SK-N-SH (cell line): ENCODE measurements at regions not wholly inside any gene's neighbourhood (a gene's known extent, or its start where the extent isn't known, plus 50 kb on each side); places are given as distances from the start of the nearest gene placed in this dataset.

Source experiments
- CTCF ChIA-PET: fragments of 300-600, 350-600 bp; formaldehyde crosslinking; extraction: SDS; loops from one replicate; lab custom pipeline; 2021; lab: Yijun Ruan, JAX
- POLR2A ChIA-PET: fragments of 350-600 bp; sonication (Branson Sonifier 250); formaldehyde crosslinking; extraction: SDS; loops from one replicate; lab custom pipeline; 2020; ENCODE audit warnings: antibody characterized with exemption, inconsistent platforms; lab: Yijun Ruan, JAX
- DNase-seq: peaks from one replicate; pipeline ENCODE4 v3.0.0; 2012
- H2AFZ ChIP-seq: fragments of 200-600 bp; sonication (generic); 2 replicates; pipeline ENCODE4 v1.8.1; 2016; ENCODE audit warnings: antibody characterized with exemption, mild to moderate bottlenecking, low read depth
- H3F3A ChIP-seq: fragments of 200-600 bp; sonication (generic); replicated peaks from 2 replicates; pipeline ENCODE3; 2016; ENCODE audit warnings: antibody characterized with exemption, mild to moderate bottlenecking; ENCODE audit not compliant: insufficient read depth
- H3K27ac ChIP-seq, 2 experiments: fragments of 200-500 bp in 1 of 2; fragments of 200-600 bp in 1 of 2; sonication (Bioruptor generic) in 1 of 2; sonication (generic), shearing (Covaris generic) in 1 of 2; 2 replicates each; pipeline versions ENCODE4 v1.5.1 to v1.6.1; 2014 to 2016; ENCODE audit warnings: low read depth in 2 of 2, inconsistent platforms in 1 of 2, low read length in 1 of 2, mild to moderate bottlenecking in 1 of 2, mixed read lengths in 1 of 2
- H3K27me3 ChIP-seq: fragments of 200-600 bp; sonication (generic), shearing (Covaris generic); 2 replicates; pipeline ENCODE4 v1.6.1; 2016; ENCODE audit warnings: mixed run types; ENCODE audit not compliant: insufficient read depth
- H3K36me3 ChIP-seq, 2 experiments: fragments of 200-500 bp in 1 of 2; fragments of 200-600 bp in 1 of 2; sonication (Bioruptor generic) in 1 of 2; sonication (generic) in 1 of 2; replicated peaks in 1 of 2; 2 replicates each; pipeline versions ENCODE3 to v1.5.1; 2014 to 2016; ENCODE audit warnings: low read length in 1 of 2, mild to moderate bottlenecking in 1 of 2; ENCODE audit not compliant: insufficient read depth in 2 of 2, control insufficient read depth in 1 of 2
- H3K4me1 ChIP-seq, 2 experiments: fragments of 200-500 bp in 1 of 2; fragments of 200-600 bp in 1 of 2; sonication (Bioruptor generic) in 1 of 2; sonication (generic), shearing (Covaris generic) in 1 of 2; 2 replicates each; pipeline versions ENCODE4 v1.5.1 to v1.6.1; 2014 to 2016; ENCODE audit warnings: low read depth in 1 of 2, low read length in 1 of 2, mixed run types in 1 of 2; ENCODE audit not compliant: insufficient read depth in 2 of 2, control insufficient read depth in 1 of 2
- H3K4me2 ChIP-seq: fragments of 200-600 bp; sonication (generic), shearing (Covaris generic); 2 replicates; pipeline ENCODE4 v1.6.1; 2017; ENCODE audit warnings: mixed run types
- H3K4me3 ChIP-seq, 2 experiments: fragments of 200-500 bp in 1 of 2; fragments of 200-600 bp in 1 of 2; sonication (Bioruptor generic) in 1 of 2; sonication (generic), shearing (Covaris generic) in 1 of 2; 2 replicates each; pipeline versions ENCODE4 v1.5.1 to v1.8.1; 2014 to 2016; ENCODE audit warnings: low read depth in 2 of 2, inconsistent platforms in 1 of 2, low read length in 1 of 2, mild to moderate bottlenecking in 1 of 2, mixed read lengths in 1 of 2, moderate library complexity in 1 of 2
- H3K79me2 ChIP-seq: fragments of 200-600 bp; sonication (generic); 2 replicates; pipeline ENCODE4 v1.8.1; 2017; ENCODE audit warnings: mild to moderate bottlenecking; ENCODE audit not compliant: insufficient read depth
- H3K9ac ChIP-seq: fragments of 200-600 bp; sonication (generic); 2 replicates; pipeline ENCODE4 v1.6.1; 2017; ENCODE audit warnings: mixed run types
- H3K9me2 ChIP-seq: fragments of 200-600 bp; sonication (generic); 2 replicates; pipeline ENCODE4 v1.6.1; 2017; ENCODE audit warnings: mixed run types
- H3K9me3 ChIP-seq: fragments of 200-600 bp; sonication (generic); 2 replicates; pipeline ENCODE4 v1.6.1; 2017; ENCODE audit warnings: mixed run types, mild to moderate bottlenecking, moderate library complexity
- H4K20me1 ChIP-seq: fragments of 200-600 bp; sonication (generic); 2 replicates; pipeline ENCODE4 v1.6.1; 2017; ENCODE audit warnings: mild to moderate bottlenecking, mixed run types; ENCODE audit not compliant: insufficient read depth
- ELF1 ChIP-seq: IDR thresholded peaks from 2 replicates; pipeline ENCODE4 v1.4.0; 2012
- EP300 ChIP-seq, 2 experiments: IDR thresholded peaks; 2 replicates each; pipeline versions ENCODE4 v1.4.0 to v1.6.1; 2012; ENCODE audit warnings: borderline replicate concordance in 1 of 2, low read depth in 1 of 2, low read length in 1 of 2
- FOSL2 ChIP-seq: IDR thresholded peaks from 2 replicates; pipeline ENCODE4 v1.4.0; 2012; ENCODE audit warnings: low read depth, mild to moderate bottlenecking, moderate library complexity, borderline replicate concordance
- FOXJ3 ChIP-seq: sonication (generic); formaldehyde crosslinking; IDR thresholded peaks from 2 replicates; pipeline ENCODE4 v1.5.1; 2020; ENCODE audit warnings: mild to moderate bottlenecking, missing genetic modification reagents
- FOXM1 ChIP-seq: IDR thresholded peaks from 2 replicates; pipeline ENCODE4 v1.4.0; 2012; ENCODE audit warnings: low read depth, mild to moderate bottlenecking
- GABPA ChIP-seq: IDR thresholded peaks from 2 replicates; pipeline ENCODE4 v1.4.0; 2012; ENCODE audit warnings: low read depth, mild to moderate bottlenecking
- GATA2 ChIP-seq: sonication (generic); formaldehyde crosslinking; IDR thresholded peaks from 2 replicates; pipeline ENCODE4 v1.5.0; 2020; ENCODE audit warnings: mild to moderate bottlenecking, missing genetic modification reagents
- JUND ChIP-seq: IDR thresholded peaks from 2 replicates; pipeline ENCODE4 v1.4.0; 2012
- MEF2A ChIP-seq: IDR thresholded peaks from 2 replicates; pipeline ENCODE4 v1.4.0; 2012; ENCODE audit warnings: low read depth, borderline replicate concordance
- MXI1 ChIP-seq: IDR thresholded peaks from 2 replicates; pipeline ENCODE4 v1.6.1; 2012; ENCODE audit warnings: mild to moderate bottlenecking, low read depth, low read length, improper control_type of control experiment
- NRF1 ChIP-seq: IDR thresholded peaks from 2 replicates; pipeline ENCODE4 v1.6.1; 2012; ENCODE audit warnings: low read depth, mild to moderate bottlenecking, low read length
- POLR2AphosphoS5 ChIP-seq: IDR thresholded peaks from 2 replicates; pipeline ENCODE4 v1.6.1; 2012; ENCODE audit warnings: low read depth, low read length
- RXRA ChIP-seq: IDR thresholded peaks from 2 replicates; pipeline ENCODE4 v1.4.0; 2012; ENCODE audit warnings: low read depth, mild to moderate bottlenecking, borderline replicate concordance
- SMC3 ChIP-seq: IDR thresholded peaks from 2 replicates; pipeline ENCODE4 v1.6.1; 2012; ENCODE audit warnings: low read depth, low read length, improper control_type of control experiment
- TEAD4 ChIP-seq: IDR thresholded peaks from 2 replicates; pipeline ENCODE4 v1.4.0; 2012; ENCODE audit warnings: mild to moderate bottlenecking, borderline replicate concordance; ENCODE audit not compliant: insufficient read depth
- YY1 ChIP-seq: IDR thresholded peaks from 2 replicates; pipeline ENCODE4 v1.4.0; 2012; ENCODE audit warnings: low read depth, mild to moderate bottlenecking
- WGBS: methylation state at CpG from one replicate; pipeline ENCODE4 v1.1.6; 2017; ENCODE audit warnings: low lambda C conversion rate; 5-methylcytosine and 5-hydroxymethylcytosine counted together
- TF ChIP-seq, protein P1 (sequence below): IDR thresholded peaks from 2 replicates; pipeline ENCODE4 v1.4.0; 2012; ENCODE audit warnings: low read depth, borderline replicate concordance
- TF ChIP-seq, protein P2 (sequence below): IDR thresholded peaks from 2 replicates; pipeline ENCODE4 v1.6.1; 2012; ENCODE audit warnings: mild to moderate bottlenecking, low read depth, low read length, moderate library complexity

DNA sequence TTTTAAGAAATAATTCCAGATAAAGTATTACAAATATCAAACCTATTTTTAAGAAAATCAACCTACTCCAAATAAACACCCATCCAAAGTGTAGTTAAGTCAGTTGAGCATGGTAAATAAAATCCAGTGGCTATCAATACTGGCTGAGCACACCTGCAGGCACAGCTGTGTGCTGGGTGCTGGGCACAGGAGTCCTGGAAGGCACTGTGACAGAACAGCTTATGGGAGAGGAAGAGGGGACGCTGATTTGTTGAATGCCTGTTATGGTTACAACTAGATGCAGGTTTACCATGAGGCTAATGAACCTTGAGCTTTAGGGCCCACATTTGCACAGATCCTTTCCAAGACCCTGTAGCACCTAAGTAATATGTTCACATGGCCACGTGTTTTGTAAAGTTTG, 202.7 kb downstream of the MTX2 start (continued):
- TF ChIP-seq, protein P1, sequence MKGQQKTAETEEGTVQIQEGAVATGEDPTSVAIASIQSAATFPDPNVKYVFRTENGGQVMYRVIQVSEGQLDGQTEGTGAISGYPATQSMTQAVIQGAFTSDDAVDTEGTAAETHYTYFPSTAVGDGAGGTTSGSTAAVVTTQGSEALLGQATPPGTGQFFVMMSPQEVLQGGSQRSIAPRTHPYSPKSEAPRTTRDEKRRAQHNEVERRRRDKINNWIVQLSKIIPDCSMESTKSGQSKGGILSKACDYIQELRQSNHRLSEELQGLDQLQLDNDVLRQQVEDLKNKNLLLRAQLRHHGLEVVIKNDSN = no peak

DNA sequence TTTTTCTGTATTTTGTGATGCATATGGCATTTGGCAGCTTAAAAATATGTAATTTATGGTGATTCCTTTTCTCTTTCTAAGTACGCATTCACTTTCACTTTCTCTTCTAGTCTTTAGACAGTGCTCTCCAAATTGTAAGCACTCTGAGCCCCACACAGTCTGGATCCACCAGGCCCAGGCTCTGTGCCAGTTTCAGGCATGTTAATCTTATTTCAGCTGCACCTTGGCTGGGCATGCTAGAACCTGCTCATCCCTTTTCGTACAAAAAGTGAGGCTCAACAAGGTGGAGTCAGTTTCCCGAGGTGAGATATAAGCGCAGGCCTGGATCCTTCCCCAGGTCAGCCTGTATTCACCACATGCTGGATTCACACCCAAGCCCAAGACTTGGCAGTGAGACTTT, 203.9 kb downstream of the MTX2 start:
- no peak for DNase-seq
- CTCF ChIA-PET = interaction anchor here (0.6 to 1.8 kb wide), 8 partner anchors 10 to 345 kb away, joined by 3 to 7 read pairs (median 3); no protein-coding TSS in a partner anchor
- Histone ChIP-seq H3F3A (no peaks in the 10 kb centered on the region), H3K27me3 (no peaks in the 10 kb centered on the region), H3K4me1 (peaks cover 0 to 12% of the 10 kb centered on the region in 2 experiments; a peak in 2 of 4 replicates), H2AFZ (peak overlapping the region; percentile 60; the same call in 1 of the 2 replicates), H3K27ac (peak overlapping the region in 1 of 2 experiments; percentile 48; a peak in 2 of 4 replicates), H3K9me2 (no peaks in the 10 kb centered on the region)
- 69% methylated on average over 4 of the region's 4 CpGs for WGBS
- TF ChIP-seq POLR2AphosphoS5 (no peak), GABPA (no peak), SMC3 (no peak), ELF1 (no peak), YY1 (no peak), MXI1 (no peak)
- TF ChIP-seq, protein P2, sequence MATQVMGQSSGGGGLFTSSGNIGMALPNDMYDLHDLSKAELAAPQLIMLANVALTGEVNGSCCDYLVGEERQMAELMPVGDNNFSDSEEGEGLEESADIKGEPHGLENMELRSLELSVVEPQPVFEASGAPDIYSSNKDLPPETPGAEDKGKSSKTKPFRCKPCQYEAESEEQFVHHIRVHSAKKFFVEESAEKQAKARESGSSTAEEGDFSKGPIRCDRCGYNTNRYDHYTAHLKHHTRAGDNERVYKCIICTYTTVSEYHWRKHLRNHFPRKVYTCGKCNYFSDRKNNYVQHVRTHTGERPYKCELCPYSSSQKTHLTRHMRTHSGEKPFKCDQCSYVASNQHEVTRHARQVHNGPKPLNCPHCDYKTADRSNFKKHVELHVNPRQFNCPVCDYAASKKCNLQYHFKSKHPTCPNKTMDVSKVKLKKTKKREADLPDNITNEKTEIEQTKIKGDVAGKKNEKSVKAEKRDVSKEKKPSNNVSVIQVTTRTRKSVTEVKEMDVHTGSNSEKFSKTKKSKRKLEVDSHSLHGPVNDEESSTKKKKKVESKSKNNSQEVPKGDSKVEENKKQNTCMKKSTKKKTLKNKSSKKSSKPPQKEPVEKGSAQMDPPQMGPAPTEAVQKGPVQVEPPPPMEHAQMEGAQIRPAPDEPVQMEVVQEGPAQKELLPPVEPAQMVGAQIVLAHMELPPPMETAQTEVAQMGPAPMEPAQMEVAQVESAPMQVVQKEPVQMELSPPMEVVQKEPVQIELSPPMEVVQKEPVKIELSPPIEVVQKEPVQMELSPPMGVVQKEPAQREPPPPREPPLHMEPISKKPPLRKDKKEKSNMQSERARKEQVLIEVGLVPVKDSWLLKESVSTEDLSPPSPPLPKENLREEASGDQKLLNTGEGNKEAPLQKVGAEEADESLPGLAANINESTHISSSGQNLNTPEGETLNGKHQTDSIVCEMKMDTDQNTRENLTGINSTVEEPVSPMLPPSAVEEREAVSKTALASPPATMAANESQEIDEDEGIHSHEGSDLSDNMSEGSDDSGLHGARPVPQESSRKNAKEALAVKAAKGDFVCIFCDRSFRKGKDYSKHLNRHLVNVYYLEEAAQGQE = no peak
- TF ChIP-seq, all 33 proteins: peak for 0
- POLR2A ChIA-PET = no interaction called here
- Histone ChIP-seq H3K4me2 (peak overlapping the region; percentile 62), H3K9ac (no peak overlapping the region), H3K9me3 (no peaks in the 10 kb centered on the region), H4K20me1 (no peaks in the 10 kb centered on the region), H3K79me2 (no peaks in the 10 kb centered on the region), H3K4me3 (peak overlapping the region in 1 of 2 experiments; percentile 9; a peak in 2 of 4 replicates), H3K36me3 (no peaks in the 10 kb centered on the region)

DNA sequence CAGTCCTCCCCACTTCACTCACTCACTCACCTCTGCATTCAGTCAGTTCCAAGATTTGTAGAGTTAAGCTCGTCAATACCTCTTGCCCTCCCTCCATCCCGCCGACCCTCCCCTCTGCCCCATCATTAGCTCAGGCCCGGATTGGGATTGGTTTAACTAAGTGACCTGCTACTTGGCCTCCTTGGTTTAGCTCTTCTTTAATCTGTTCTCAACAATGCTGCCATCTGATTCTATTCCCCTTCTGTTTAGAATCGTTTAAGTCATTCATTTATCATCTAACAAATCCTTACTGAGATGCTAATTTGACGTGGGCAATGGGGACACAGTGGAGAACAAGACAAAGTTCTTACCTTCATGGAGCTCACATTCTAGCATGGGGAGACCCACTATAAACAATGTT, 204.6 kb downstream of the MTX2 start:
- Histone ChIP-seq H3K27ac (no peak overlapping the region), H4K20me1 (no peaks in the 10 kb centered on the region), H3K9me3 (no peaks in the 10 kb centered on the region; the same call in 1 of the 2 replicates), H3K4me3 (no peak overlapping the region), H3K27me3 (no peaks in the 10 kb centered on the region), H3K9ac (no peak overlapping the region), H3K79me2 (no peaks in the 10 kb centered on the region), H3F3A (no peaks in the 10 kb centered on the region), H3K36me3 (no peaks in the 10 kb centered on the region), H3K4me1 (peaks cover 0 to 12% of the 10 kb centered on the region in 2 experiments; a peak in 2 of 4 replicates), H3K9me2 (no peaks in the 10 kb centered on the region), H3K4me2 (no peak overlapping the region), H2AFZ (no peak overlapping the region)
- no peak for TF ChIP-seq TEAD4
- TF ChIP-seq FOSL2 = no peak
- no peak for TF ChIP-seq GATA2
- TF ChIP-seq SMC3 = no peak
- TF ChIP-seq GABPA = no peak
- TF ChIP-seq JUND = no peak
- no peak for TF ChIP-seq FOXJ3 (CRISPR knock-in tag)
- TF ChIP-seq FOXM1 = no peak
- TF ChIP-seq RXRA = no peak
- TF ChIP-seq NRF1 = no peak
- TF ChIP-seq MEF2A = no peak
- no peak for TF ChIP-seq EP300 (IDR thresholded peaks at IDR 0.05; ENCODE audit: borderline replicate concordance in 1 of 2, low read depth in 1 of 2, low read length in 1 of 2)
- TF ChIP-seq YY1 = no peak
- ChIA-PET POLR2A (no interaction called here), CTCF (interaction anchor here (0.6 to 1.8 kb wide), 7 partner anchors 9 to 346 kb away, joined by 3 to 7 read pairs (median 3); no protein-coding TSS in a partner anchor)
- 83% methylated on average over 6 of the region's 6 CpGs for WGBS
- no peak for DNase-seq
